A549 (cell line): ENCODE measurements at regions not wholly inside any gene's neighbourhood (a gene's known extent, or its start where the extent isn't known, plus 50 kb on each side); places are given as distances from the start of the nearest gene placed in this dataset.

Source experiments
- ATAC-seq, 2 experiments: fragments of 200-7000 bp in 1 of 2; fragments of >200 bp in 1 of 2; cut with Nextera tagmentation in 1 of 2; cut with Tn5 transposase in 1 of 2; 3 replicates each; pipeline versions ENCODE4 v1.8.0 to v1.9.1; 2018 to 2020; ENCODE audit warnings: mild to moderate bottlenecking in 1 of 2, moderate library complexity in 1 of 2
- CTCF ChIA-PET: fragments of 300-600 bp; sonication (Branson Sonifier 250); formaldehyde crosslinking; extraction: SDS; loops from one replicate; lab custom pipeline; 2021; ENCODE audit warnings: antibody characterized with exemption, inconsistent platforms; lab: Yijun Ruan, JAX
- POLR2A ChIA-PET: fragments of 350-600 bp; formaldehyde crosslinking; extraction: SDS; loops from one replicate; lab custom pipeline; 2021; ENCODE audit warnings: antibody characterized with exemption, inconsistent platforms; lab: Yijun Ruan, JAX
- DNase-seq, 2 experiments: peaks; one replicate each; pipeline versions ENCODE4 v3.0.0 to v3.0.0-alpha.2; 2011 to 2016; ENCODE audit warnings: low read depth in 1 of 2, low spot score in 1 of 2
- FAIRE-seq: peaks from 2 replicates; lab custom pipeline; 2011; peaks lifted over from hg19 to GRCh38; lab: Jason Lieb, UNC
- H3K27ac ChIP-seq, 2 experiments: fragments of >200 bp; sonication (Bioruptor Twin); formaldehyde crosslinking; 3 replicates each; pipeline ENCODE4 v1.5.1; 2016 to 2017
- H3K4me1 ChIP-seq: fragments of >200 bp; sonication (Bioruptor Twin); formaldehyde crosslinking; 3 replicates; pipeline ENCODE4 v1.6.1; 2016
- H3K4me2 ChIP-seq: fragments of >200 bp; sonication (Bioruptor Twin); formaldehyde crosslinking; 3 replicates; pipeline ENCODE4 v1.6.1; 2016
- H3K4me3 ChIP-seq: fragments of >200 bp; sonication (Bioruptor Twin); formaldehyde crosslinking; 3 replicates; pipeline ENCODE4 v1.5.1; 2016
- H3K9me3 ChIP-seq: fragments of >200 bp; sonication (Bioruptor Twin); formaldehyde crosslinking; 3 replicates; pipeline ENCODE4 v1.6.1; 2016
- BHLHE40 ChIP-seq: IDR thresholded peaks from 2 replicates; pipeline ENCODE4 v1.6.1; 2012; ENCODE audit warnings: low read depth, low read length, inconsistent platforms
- CBX8 ChIP-seq: fragments of 200-600 bp; sonication (generic); IDR thresholded peaks from 2 replicates; pipeline ENCODE4 v1.6.1; 2016
- CHD2 ChIP-seq: fragments of 150-350 bp; IDR thresholded peaks from 2 replicates; pipeline ENCODE4 v1.6.1; 2014; ENCODE audit warnings: low read length; ENCODE audit not compliant: partially characterized antibody
- EHF ChIP-seq: fragments of 250-450 bp; sonication (Bioruptor Pico); IDR thresholded peaks from 2 replicates; pipeline ENCODE4 v1.5.0; 2020; ENCODE audit warnings: mild to moderate bottlenecking
- EHMT2 ChIP-seq: fragments of 200-600 bp; sonication (generic); IDR thresholded peaks from 2 replicates; pipeline ENCODE4 v1.6.1; 2016; ENCODE audit warnings: antibody characterized with exemption, low read depth, mild to moderate bottlenecking, moderate library complexity
- ESRRA ChIP-seq: fragments of 150-350 bp; IDR thresholded peaks from 2 replicates; pipeline ENCODE4 v1.6.1; 2014; ENCODE audit warnings: mild to moderate bottlenecking, low read length, borderline replicate concordance
- FOSB ChIP-seq: fragments of 250-450 bp; sonication (Bioruptor Pico); IDR thresholded peaks from 2 replicates; pipeline ENCODE4 v1.5.0; 2020; ENCODE audit warnings: mild to moderate bottlenecking, moderate library complexity
- HDAC2 ChIP-seq: fragments of 200-600 bp; sonication (generic); IDR thresholded peaks from 2 replicates; pipeline ENCODE4 v1.6.1; 2016
- HEYL ChIP-seq: fragments of 250-450 bp; sonication (Bioruptor Pico); IDR thresholded peaks from 2 replicates; pipeline ENCODE4 v1.8.0; 2021; ENCODE audit warnings: mild to moderate bottlenecking, moderate library complexity
- HOXB13 ChIP-seq: fragments of 250-450 bp; sonication (Bioruptor Pico); IDR thresholded peaks from 2 replicates; pipeline ENCODE4 v1.5.0; 2020; ENCODE audit warnings: low read depth, mild to moderate bottlenecking, moderate library complexity
- HOXB5 ChIP-seq: fragments of 250-450 bp; sonication (Bioruptor Pico); IDR thresholded peaks from 2 replicates; pipeline ENCODE4 v1.5.0; 2020; ENCODE audit warnings: mild to moderate bottlenecking, moderate library complexity
- JUNB ChIP-seq: fragments of >200 bp; sonication (Bioruptor Twin); formaldehyde crosslinking; IDR thresholded peaks from 2 replicates; pipeline ENCODE4 v1.6.1; 2016
- KDM1A ChIP-seq: fragments of 200-600 bp; sonication (generic); IDR thresholded peaks from 2 replicates; pipeline ENCODE4 v1.6.1; 2016; ENCODE audit warnings: low read depth, mild to moderate bottlenecking
- MAFK ChIP-seq: fragments of 450-650 bp; IDR thresholded peaks from 2 replicates; pipeline ENCODE4 v1.6.1; 2014; ENCODE audit not compliant: partially characterized antibody
- MAZ ChIP-seq: fragments of 150-350 bp; IDR thresholded peaks from 2 replicates; pipeline ENCODE4 v1.6.1; 2014; ENCODE audit warnings: antibody characterized with exemption, low read depth, low read length, borderline replicate concordance
- NPAS2 ChIP-seq: fragments of 250-450 bp; sonication (Bioruptor Pico); IDR thresholded peaks from 2 replicates; pipeline ENCODE4 v1.8.0; 2022; ENCODE audit warnings: mild to moderate bottlenecking, moderate library complexity, borderline replicate concordance
- NR3C1 ChIP-seq: fragments of >200 bp; sonication (Bioruptor Twin); formaldehyde crosslinking; IDR thresholded peaks from 3 replicates; pipeline ENCODE4 v1.6.1; 2017
- RAD21 ChIP-seq, 2 experiments: fragments of >200 bp in 1 of 2; sonication (Bioruptor Twin) in 1 of 2; formaldehyde crosslinking in 1 of 2; IDR thresholded peaks in 1 of 2; conservative IDR thresholded peaks in 1 of 2; 2 replicates in 1 of 2; 3 replicates in 1 of 2; pipeline ENCODE4 v1.6.1; 2012 to 2018; ENCODE audit warnings: inconsistent platforms in 1 of 2
- RARB ChIP-seq: fragments of 250-450 bp; sonication (Bioruptor Pico); IDR thresholded peaks from 2 replicates; pipeline ENCODE4 v1.8.0; 2021; ENCODE audit warnings: mild to moderate bottlenecking, moderate library complexity
- SREBF2 ChIP-seq: fragments of 450-650 bp; IDR thresholded peaks from 2 replicates; pipeline ENCODE4 v1.6.1; 2014; ENCODE audit warnings: mild to moderate bottlenecking, moderate library complexity
- TFCP2L1 ChIP-seq: fragments of 250-450 bp; sonication (Bioruptor Pico); IDR thresholded peaks from 2 replicates; pipeline ENCODE4 v1.5.0; 2021; ENCODE audit warnings: mild to moderate bottlenecking
- TP53 ChIP-seq: fragments of 250-450 bp; sonication (Bioruptor Pico); IDR thresholded peaks from 2 replicates; pipeline ENCODE4 v1.5.0; 2021; ENCODE audit warnings: mild to moderate bottlenecking, moderate library complexity
- USF2 ChIP-seq: fragments of 450-650 bp; IDR thresholded peaks from 2 replicates; pipeline ENCODE4 v1.6.1; 2014; ENCODE audit warnings: antibody characterized with exemption
- ZSCAN20 ChIP-seq: fragments of 250-450 bp; sonication (Bioruptor Pico); IDR thresholded peaks from 2 replicates; pipeline ENCODE4 v1.8.0; 2022; ENCODE audit warnings: mild to moderate bottlenecking, moderate library complexity
- WGBS: methylation state at CpG from one replicate; pipeline ENCODE4 v1.1.6; 2017; ENCODE audit errors: missing lambda C conversion rate; 5-methylcytosine and 5-hydroxymethylcytosine counted together
- TF ChIP-seq, protein P1 (sequence below): fragments of >200 bp; sonication (Bioruptor Twin); formaldehyde crosslinking; IDR thresholded peaks from 3 replicates; pipeline ENCODE4 v1.6.1; 2016

DNA sequence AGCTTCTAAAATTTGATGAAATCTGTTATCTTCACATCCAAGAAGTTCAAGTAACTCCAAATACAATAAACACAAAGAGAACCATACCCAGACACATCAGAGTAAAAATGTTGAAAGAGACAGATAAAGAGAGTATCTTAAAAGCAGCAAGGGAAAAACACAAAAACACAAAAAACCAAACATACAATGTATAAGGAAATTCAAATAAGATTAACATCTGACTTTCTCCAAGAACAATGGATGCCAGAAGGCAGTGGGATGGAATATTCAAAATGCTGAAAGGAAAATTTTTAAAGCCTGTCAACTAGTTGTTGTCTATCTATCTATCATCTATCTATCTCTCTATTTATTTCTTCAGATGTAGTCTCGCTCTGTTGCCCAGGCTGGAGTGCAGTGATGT is 72.4 kb upstream of the MKLN1 start:
- TF ChIP-seq MAFK (no peak), RARB (CRISPR knock-in tag) (no peak), ESRRA (no peak), HOXB13 (CRISPR knock-in tag) (no peak), ZSCAN20 (no peak), FOSB (CRISPR knock-in tag) (no peak), CHD2 (no peak), RAD21 (conservative IDR thresholded peaks at IDR 0.05 in 1 of 2, IDR thresholded peaks at IDR 0.05 in 1 of 2) (no peak), MAZ (no peak), NR3C1 (no peak), TFCP2L1 (CRISPR knock-in tag) (no peak)
- TF ChIP-seq, protein P1, sequence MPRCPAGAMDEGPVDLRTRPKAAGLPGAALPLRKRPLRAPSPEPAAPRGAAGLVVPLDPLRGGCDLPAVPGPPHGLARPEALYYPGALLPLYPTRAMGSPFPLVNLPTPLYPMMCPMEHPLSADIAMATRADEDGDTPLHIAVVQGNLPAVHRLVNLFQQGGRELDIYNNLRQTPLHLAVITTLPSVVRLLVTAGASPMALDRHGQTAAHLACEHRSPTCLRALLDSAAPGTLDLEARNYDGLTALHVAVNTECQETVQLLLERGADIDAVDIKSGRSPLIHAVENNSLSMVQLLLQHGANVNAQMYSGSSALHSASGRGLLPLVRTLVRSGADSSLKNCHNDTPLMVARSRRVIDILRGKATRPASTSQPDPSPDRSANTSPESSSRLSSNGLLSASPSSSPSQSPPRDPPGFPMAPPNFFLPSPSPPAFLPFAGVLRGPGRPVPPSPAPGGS, result no peak
- Histone ChIP-seq H3K4me2 (no peak overlapping the region), H3K27ac (no peak overlapping the region), H3K4me3 (no peak overlapping the region), H3K4me1 (no peaks in the 10 kb centered on the region), H3K9me3 (peaks cover 41% of the 10 kb centered on the region)
- CTCF ChIA-PET, result no interaction called here
- FAIRE-seq (no peak), ATAC-seq (no peak), DNase-seq (no peak)
- WGBS, result 27% methylated on average over 1 of the region's 1 CpG
- POLR2A ChIA-PET, result no interaction called here

- Histone ChIP-seq H3K4me1 (no peaks in the 10 kb centered on the region), H3K4me3 (no peak overlapping the region), H3K4me2 (no peak overlapping the region), H3K9me3 (peaks cover 3% of the 10 kb centered on the region), H3K27ac (no peak overlapping the region)
- 84% methylated on average over 1 of the region's 1 CpG for WGBS
- ATAC-seq, result no peak
- DNase-seq, result no peak
- CTCF ChIA-PET, result no interaction called here
- no peak for FAIRE-seq
- POLR2A ChIA-PET, result no interaction called here
- no peak for TF ChIP-seq EHMT2
Observed at GRCh38 chr7:131261476-131261994, 66.1 kb upstream of the MKLN1 start.

- ATAC-seq (no peak), FAIRE-seq (no peak)
- Histone ChIP-seq H3K4me2 (no peak overlapping the region), H3K9me3 (peaks cover 3% of the 10 kb centered on the region; the same call in 1 of the 3 replicates)
- TF ChIP-seq HOXB5 (no peak), EHMT2 (no peak), HDAC2 (no peak), TP53 (CRISPR knock-in tag) (no peak), FOSB (CRISPR knock-in tag) (no peak), NPAS2 (CRISPR knock-in tag) (no peak), ESRRA (no peak), KDM1A (no peak), SREBF2 (no peak), CBX8 (no peak), JUNB (no peak), EHF (CRISPR knock-in tag) (no peak), USF2 (no peak), HEYL (no peak), MAFK (no peak), BHLHE40 (no peak)
- TF ChIP-seq, all 56 proteins: peak for 0
- Histone ChIP-seq H3K4me1 (no peaks in the 10 kb centered on the region), H3K27ac (no peak overlapping the region), H3K4me3 (no peak overlapping the region)
- CTCF ChIA-PET, result no interaction called here
- no peak for DNase-seq
- 96% methylated on average over 4 of the region's 4 CpGs for WGBS
- POLR2A ChIA-PET, result no interaction called here
Observed at GRCh38 chr7:131265227-131265626, 62.4 kb upstream of the MKLN1 start.
